ENCODE measurements at regions not wholly inside any gene's neighbourhood (a gene's known extent, or its start where the extent isn't known, plus 50 kb on each side); places are given as distances from the start of the nearest gene placed in this dataset.

GRCh38 chr2:173584676-173585458 is 230.2 kb downstream of the CDCA7 start:
- Histone ChIP-seq H3K27ac (ENCODE audit: low read depth, low read length) (no peak overlapping the region), H3K4me1 (ENCODE audit: control insufficient read depth, insufficient read depth, low read length) (no peaks in the 10 kb centered on the region), H3K9me3 (ENCODE audit: control insufficient read depth, low read length) (no peaks in the 10 kb centered on the region), H3K4me3 (ENCODE audit: low read length) (no peak overlapping the region), H3K9ac (ENCODE audit: extremely low read depth, low read length, poor library complexity, severe bottlenecking) (no peak overlapping the region), H3K36me3 (ENCODE audit: control insufficient read depth, insufficient read depth, low read length) (no peaks in the 10 kb centered on the region), H3K27me3 (ENCODE audit: control insufficient read depth, insufficient read depth, low read length, poor library complexity, severe bottlenecking) (no peaks in the 10 kb centered on the region)
- H3K36me3 Mint-ChIP-seq (ENCODE audit: low read depth): no peaks in the 10 kb centered on the region
- no peaks in the 10 kb centered on the region for H3K4me1 Mint-ChIP-seq
- no peaks in the 10 kb centered on the region for H3K27me3 Mint-ChIP-seq (ENCODE audit: insufficient read depth)
- no peak for DNase-seq
- H3K9me3 Mint-ChIP-seq: no peaks in the 10 kb centered on the region
- TF ChIP-seq CTCF (conservative IDR thresholded peaks at IDR 0.05): no peak
- no peak overlapping the region for H3K4me3 Mint-ChIP-seq
- no peak overlapping the region for H3K27ac Mint-ChIP-seq
- 89 to 95% methylated on average over 3 to 4 of the region's 4 CpGs for WGBS, 2 experiments (ENCODE audit: insufficient coverage in 1 of 2, insufficient read length in 1 of 2)

- peaks cover 25% of the 10 kb centered on the region for H3K9me3 Mint-ChIP-seq
- Histone ChIP-seq H3K4me1 (ENCODE audit: control insufficient read depth, insufficient read depth, low read length) (no peaks in the 10 kb centered on the region), H3K9me3 (ENCODE audit: control insufficient read depth, low read length) (peaks cover 18% of the 10 kb centered on the region), H3K27ac (ENCODE audit: low read depth, low read length) (no peak overlapping the region), H3K36me3 (ENCODE audit: control insufficient read depth, insufficient read depth, low read length) (no peaks in the 10 kb centered on the region), H3K4me3 (ENCODE audit: low read length) (no peak overlapping the region), H3K27me3 (ENCODE audit: control insufficient read depth, insufficient read depth, low read length, poor library complexity, severe bottlenecking) (no peaks in the 10 kb centered on the region), H3K9ac (ENCODE audit: extremely low read depth, low read length, poor library complexity, severe bottlenecking) (no peak overlapping the region)
- no peak overlapping the region for H3K4me3 Mint-ChIP-seq
- H3K27me3 Mint-ChIP-seq (ENCODE audit: insufficient read depth): no peaks in the 10 kb centered on the region
- no peak for TF ChIP-seq CTCF (conservative IDR thresholded peaks at IDR 0.05)
- H3K36me3 Mint-ChIP-seq (ENCODE audit: low read depth): peaks cover 5% of the 10 kb centered on the region
- no peak overlapping the region for H3K27ac Mint-ChIP-seq
- H3K4me1 Mint-ChIP-seq: no peaks in the 10 kb centered on the region
- no peak for DNase-seq
- 85 to 90% methylated on average over 7 to 9 of the region's 9 CpGs for WGBS, 2 experiments (ENCODE audit: insufficient coverage in 1 of 2, insufficient read length in 1 of 2)
These were observed 234.3 kb downstream of the CDCA7 start for GRCh38 chr2:173588931-173589369.

- H3K27ac ChIP-seq (ENCODE audit: low read depth, low read length): no peak overlapping the region
- H3K4me1 ChIP-seq (ENCODE audit: control insufficient read depth, insufficient read depth, low read length): no peaks in the 10 kb centered on the region
- Mint-ChIP-seq H3K9me3 (peaks cover 32% of the 10 kb centered on the region), H3K36me3 (ENCODE audit: low read depth) (peaks cover 5% of the 10 kb centered on the region), H3K27ac (no peak overlapping the region), H3K27me3 (ENCODE audit: insufficient read depth) (no peaks in the 10 kb centered on the region), H3K4me1 (no peaks in the 10 kb centered on the region), H3K4me3 (no peak overlapping the region)
- WGBS, 2 experiments (ENCODE audit: insufficient coverage in 1 of 2, insufficient read length in 1 of 2): 80 to 92% methylated on average over 3 of the region's 3 CpGs
- H3K9ac ChIP-seq (ENCODE audit: extremely low read depth, low read length, poor library complexity, severe bottlenecking): no peak overlapping the region
- no peaks in the 10 kb centered on the region for H3K27me3 ChIP-seq (ENCODE audit: control insufficient read depth, insufficient read depth, low read length, poor library complexity, severe bottlenecking)
- H3K9me3 ChIP-seq (ENCODE audit: control insufficient read depth, low read length): peaks cover 18% of the 10 kb centered on the region
- no peak for DNase-seq
- no peaks in the 10 kb centered on the region for H3K36me3 ChIP-seq (ENCODE audit: control insufficient read depth, insufficient read depth, low read length)
- H3K4me3 ChIP-seq (ENCODE audit: low read length): no peak overlapping the region
- no peak for TF ChIP-seq CTCF (conservative IDR thresholded peaks at IDR 0.05)
These were observed 235.1 kb downstream of the CDCA7 start for GRCh38 chr2:173589604-173590275.
